ENCODE measurements at regions not wholly inside any gene's neighbourhood (a gene's known extent, or its start where the extent isn't known, plus 50 kb on each side); places are given as distances from the start of the nearest gene placed in this dataset.

GRCh38 chr2:160891353-160891740, 268.9 kb upstream of the TANK start:
- TF ChIP-seq, protein P1, sequence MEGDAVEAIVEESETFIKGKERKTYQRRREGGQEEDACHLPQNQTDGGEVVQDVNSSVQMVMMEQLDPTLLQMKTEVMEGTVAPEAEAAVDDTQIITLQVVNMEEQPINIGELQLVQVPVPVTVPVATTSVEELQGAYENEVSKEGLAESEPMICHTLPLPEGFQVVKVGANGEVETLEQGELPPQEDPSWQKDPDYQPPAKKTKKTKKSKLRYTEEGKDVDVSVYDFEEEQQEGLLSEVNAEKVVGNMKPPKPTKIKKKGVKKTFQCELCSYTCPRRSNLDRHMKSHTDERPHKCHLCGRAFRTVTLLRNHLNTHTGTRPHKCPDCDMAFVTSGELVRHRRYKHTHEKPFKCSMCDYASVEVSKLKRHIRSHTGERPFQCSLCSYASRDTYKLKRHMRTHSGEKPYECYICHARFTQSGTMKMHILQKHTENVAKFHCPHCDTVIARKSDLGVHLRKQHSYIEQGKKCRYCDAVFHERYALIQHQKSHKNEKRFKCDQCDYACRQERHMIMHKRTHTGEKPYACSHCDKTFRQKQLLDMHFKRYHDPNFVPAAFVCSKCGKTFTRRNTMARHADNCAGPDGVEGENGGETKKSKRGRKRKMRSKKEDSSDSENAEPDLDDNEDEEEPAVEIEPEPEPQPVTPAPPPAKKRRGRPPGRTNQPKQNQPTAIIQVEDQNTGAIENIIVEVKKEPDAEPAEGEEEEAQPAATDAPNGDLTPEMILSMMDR (IDR thresholded peaks at IDR 0.05): no peak
- TF ChIP-seq EP300 (IDR thresholded peaks at IDR 0.05): no peak
- TF ChIP-seq POLR2A (IDR thresholded peaks at IDR 0.05): no peak

Measured in tibial nerve (tissue), 4 donors.